ENCODE measurements at regions not wholly inside any gene's neighbourhood (a gene's known extent, or its start where the extent isn't known, plus 50 kb on each side); places are given as distances from the start of the nearest gene placed in this dataset.

GRCh38 chr18:78607221-78607620, 372.4 kb upstream of the SALL3 start:
- Histone ChIP-seq H3K9me3 (no peaks in the 10 kb centered on the region), H3K4me3 (no peak overlapping the region), H3K4me1 (ENCODE audit: control insufficient read depth in 1 of 2, low read depth in 2 of 2) (no peaks in the 10 kb centered on the region), H3K27ac (no peak overlapping the region), H3K36me3 (no peaks in the 10 kb centered on the region), H3K27me3 (replicated peaks; ENCODE audit: insufficient read depth) (no peaks in the 10 kb centered on the region)
- DNase-seq (ENCODE audit: low spot score): no peak
- no peak for ATAC-seq (ENCODE audit: insufficient number of reproducible peaks, low FRiP score, low read depth)
- TF ChIP-seq, protein P1, sequence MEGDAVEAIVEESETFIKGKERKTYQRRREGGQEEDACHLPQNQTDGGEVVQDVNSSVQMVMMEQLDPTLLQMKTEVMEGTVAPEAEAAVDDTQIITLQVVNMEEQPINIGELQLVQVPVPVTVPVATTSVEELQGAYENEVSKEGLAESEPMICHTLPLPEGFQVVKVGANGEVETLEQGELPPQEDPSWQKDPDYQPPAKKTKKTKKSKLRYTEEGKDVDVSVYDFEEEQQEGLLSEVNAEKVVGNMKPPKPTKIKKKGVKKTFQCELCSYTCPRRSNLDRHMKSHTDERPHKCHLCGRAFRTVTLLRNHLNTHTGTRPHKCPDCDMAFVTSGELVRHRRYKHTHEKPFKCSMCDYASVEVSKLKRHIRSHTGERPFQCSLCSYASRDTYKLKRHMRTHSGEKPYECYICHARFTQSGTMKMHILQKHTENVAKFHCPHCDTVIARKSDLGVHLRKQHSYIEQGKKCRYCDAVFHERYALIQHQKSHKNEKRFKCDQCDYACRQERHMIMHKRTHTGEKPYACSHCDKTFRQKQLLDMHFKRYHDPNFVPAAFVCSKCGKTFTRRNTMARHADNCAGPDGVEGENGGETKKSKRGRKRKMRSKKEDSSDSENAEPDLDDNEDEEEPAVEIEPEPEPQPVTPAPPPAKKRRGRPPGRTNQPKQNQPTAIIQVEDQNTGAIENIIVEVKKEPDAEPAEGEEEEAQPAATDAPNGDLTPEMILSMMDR (IDR thresholded peaks at IDR 0.05): no peak

- no peak overlapping the region for H3K4me3 ChIP-seq
- H3K27me3 ChIP-seq (replicated peaks; ENCODE audit: insufficient read depth): no peaks in the 10 kb centered on the region
- ATAC-seq (ENCODE audit: insufficient number of reproducible peaks, low FRiP score, low read depth): no peak
- TF ChIP-seq, protein P1 (IDR thresholded peaks at IDR 0.05): no peak
- no peaks in the 10 kb centered on the region for H3K36me3 ChIP-seq
- H3K9me3 ChIP-seq: no peaks in the 10 kb centered on the region
- H3K4me1 ChIP-seq (ENCODE audit: control insufficient read depth in 1 of 2, low read depth in 2 of 2): no peaks in the 10 kb centered on the region
- no peak for DNase-seq (ENCODE audit: low spot score)
- H3K27ac ChIP-seq: no peak overlapping the region
Measured at GRCh38 chr18:78607784-78608183, 371.8 kb upstream of the SALL3 start.

DNA sequence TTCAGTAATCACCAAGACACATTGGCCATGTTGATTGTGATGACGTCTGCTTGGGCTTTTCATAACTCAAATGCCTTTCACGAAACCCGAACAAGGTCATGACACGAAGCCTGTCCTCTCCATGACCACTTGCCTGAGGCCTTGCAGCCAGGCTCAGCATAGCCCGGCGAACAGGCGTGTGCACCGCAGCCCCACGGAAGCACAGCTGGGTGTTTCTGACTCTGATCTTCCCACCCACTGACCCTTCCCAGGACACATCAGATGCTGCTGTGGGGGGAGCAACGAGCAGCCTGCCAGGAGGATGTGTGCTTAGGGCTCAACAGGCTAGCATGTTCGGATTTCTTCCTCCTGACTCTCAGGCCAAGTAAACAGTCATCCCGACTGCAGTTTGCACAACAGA, 369.4 kb upstream of the SALL3 start:
- Histone ChIP-seq H3K4me1 (ENCODE audit: control insufficient read depth in 1 of 2, low read depth in 2 of 2) (no peaks in the 10 kb centered on the region), H3K4me3 (no peak overlapping the region), H3K9me3 (no peaks in the 10 kb centered on the region), H3K27ac (no peak overlapping the region), H3K27me3 (replicated peaks; ENCODE audit: insufficient read depth) (no peaks in the 10 kb centered on the region), H3K36me3 (no peaks in the 10 kb centered on the region)
- TF ChIP-seq, protein P1 (IDR thresholded peaks at IDR 0.05): no peak
- DNase-seq (ENCODE audit: low spot score) (no peak), ATAC-seq (ENCODE audit: insufficient number of reproducible peaks, low FRiP score, low read depth) (no peak)

GRCh38 chr18:78611201-78611800, 368.3 kb upstream of the SALL3 start:
- DNase-seq (ENCODE audit: low spot score) (no peak), ATAC-seq (ENCODE audit: insufficient number of reproducible peaks, low FRiP score, low read depth) (no peak)
- TF ChIP-seq, protein P1 (IDR thresholded peaks at IDR 0.05): no peak
- Histone ChIP-seq H3K27ac (no peak overlapping the region), H3K36me3 (no peaks in the 10 kb centered on the region), H3K27me3 (replicated peaks; ENCODE audit: insufficient read depth) (no peaks in the 10 kb centered on the region), H3K4me1 (ENCODE audit: control insufficient read depth in 1 of 2, low read depth in 2 of 2) (no peaks in the 10 kb centered on the region), H3K9me3 (no peaks in the 10 kb centered on the region), H3K4me3 (no peak overlapping the region)

DNA sequence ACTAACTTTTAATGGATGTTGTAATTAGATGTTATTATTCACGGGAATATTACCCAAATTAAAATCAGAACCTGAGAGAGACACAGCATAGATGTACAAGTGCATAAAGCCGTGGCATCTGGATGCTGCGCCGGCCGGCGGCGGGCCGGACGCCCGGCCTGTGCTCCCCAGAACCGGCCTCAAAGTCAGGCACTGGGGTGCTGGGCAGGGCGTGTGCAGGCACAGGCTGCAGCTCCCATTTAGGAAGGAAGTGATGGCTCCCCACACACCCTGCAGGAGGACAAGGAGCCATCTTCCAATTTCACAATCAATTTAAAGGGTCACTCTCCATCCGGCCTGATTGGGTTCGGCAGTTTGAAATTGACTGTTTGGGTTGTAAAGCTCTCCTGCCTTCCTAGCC, 367.7 kb upstream of the SALL3 start:
- ATAC-seq (ENCODE audit: insufficient number of reproducible peaks, low FRiP score, low read depth): no peak
- TF ChIP-seq, protein P1 (IDR thresholded peaks at IDR 0.05): no peak
- H3K27ac ChIP-seq: no peak overlapping the region
- no peaks in the 10 kb centered on the region for H3K4me1 ChIP-seq (ENCODE audit: control insufficient read depth in 1 of 2, low read depth in 2 of 2)
- H3K9me3 ChIP-seq: no peaks in the 10 kb centered on the region
- H3K4me3 ChIP-seq: no peak overlapping the region
- no peaks in the 10 kb centered on the region for H3K36me3 ChIP-seq
- no peaks in the 10 kb centered on the region for H3K27me3 ChIP-seq (replicated peaks; ENCODE audit: insufficient read depth)
- DNase-seq (ENCODE audit: low spot score): no peak
